ENCODE measurements at regions not wholly inside any gene's neighbourhood (a gene's known extent, or its start where the extent isn't known, plus 50 kb on each side); places are given as distances from the start of the nearest gene placed in this dataset.

DNA sequence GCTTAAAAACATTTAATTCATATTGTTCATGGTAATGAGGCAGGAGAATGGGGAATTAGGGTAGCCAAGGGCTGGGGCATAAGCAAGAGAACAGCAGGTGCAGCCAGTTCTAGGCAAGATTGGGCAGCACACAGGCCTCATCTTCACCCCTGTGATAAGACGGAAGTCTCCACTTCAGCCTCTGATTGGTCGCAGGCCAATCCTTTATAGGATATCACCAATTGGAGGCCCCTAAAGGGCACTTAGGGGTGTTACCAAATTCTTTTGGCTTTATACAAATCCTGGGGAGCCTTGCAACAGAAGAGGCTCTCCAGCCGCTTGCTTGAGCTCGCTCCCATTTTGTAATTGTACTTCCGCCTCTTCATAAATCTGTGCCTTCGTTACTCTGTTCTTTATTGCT lies 231.1 kb downstream of the REEP3 start:
- TF ChIP-seq CTCF (IDR thresholded peaks at IDR 0.05; ENCODE audit: insufficient read depth, low read length, poor library complexity, severe bottlenecking): no peak
- TF ChIP-seq EZH2phosphoT487 (conservative IDR thresholded peaks at IDR 0.05; ENCODE audit: low read length): no peak

DNA sequence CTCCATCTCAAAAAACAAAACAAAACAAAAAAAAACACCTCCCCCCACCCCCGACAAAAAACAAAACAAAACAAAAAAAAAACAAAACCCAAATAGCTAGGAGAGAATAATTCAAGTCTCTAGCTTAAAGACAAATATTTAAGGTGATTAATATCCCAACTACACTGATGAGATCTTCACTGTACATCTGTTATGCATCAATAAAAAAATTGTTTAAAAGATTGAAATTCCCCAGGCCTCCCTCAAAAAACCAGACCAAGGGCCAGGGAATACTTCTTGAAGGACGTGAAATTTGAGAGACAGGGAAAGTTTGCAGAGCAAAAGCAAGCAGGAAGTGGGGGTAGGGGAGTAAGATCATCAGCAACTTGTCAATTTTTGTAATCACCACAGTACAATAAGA lies 232.6 kb downstream of the REEP3 start:
- Histone ChIP-seq H3K36me3 (ENCODE audit: low read length) (no peaks in the 10 kb centered on the region), H3F3A (ENCODE audit: insufficient read depth) (no peaks in the 10 kb centered on the region), H3K9ac (ENCODE audit: low read length) (no peak overlapping the region), H3K27me3 (ENCODE audit: low read length) (no peaks in the 10 kb centered on the region), H3K9me2 (replicated peaks; ENCODE audit: insufficient read depth, low read length) (no peaks in the 10 kb centered on the region), H3K9me3 (ENCODE audit: insufficient read depth, low read length) (no peaks in the 10 kb centered on the region), H3K4me2 (ENCODE audit: low read depth, low read length, poor library complexity, severe bottlenecking) (no peak overlapping the region), H3K27ac (ENCODE audit: low read depth, low read length) (no peak overlapping the region), H3K79me2 (ENCODE audit: insufficient read depth, low read length) (no peaks in the 10 kb centered on the region), H3K4me3 (ENCODE audit: insufficient read depth, low read length, poor library complexity, severe bottlenecking) (no peak overlapping the region), H4K20me1 (ENCODE audit: low read depth, low read length) (no peaks in the 10 kb centered on the region), H2AFZ (ENCODE audit: low read depth, low read length, severe bottlenecking) (no peak overlapping the region)
- TF ChIP-seq EZH2phosphoT487 (conservative IDR thresholded peaks at IDR 0.05; ENCODE audit: low read length) (no peak), CTCF (IDR thresholded peaks at IDR 0.05; ENCODE audit: insufficient read depth, low read length, poor library complexity, severe bottlenecking) (no peak)

More for the DNA sequence above, 231.1 kb downstream of the REEP3 start:
- no peaks in the 10 kb centered on the region for H4K20me1 ChIP-seq (ENCODE audit: low read depth, low read length)
- no peaks in the 10 kb centered on the region for H3F3A ChIP-seq (ENCODE audit: insufficient read depth)
- no peaks in the 10 kb centered on the region for H3K9me2 ChIP-seq (replicated peaks; ENCODE audit: insufficient read depth, low read length)
- H3K9ac ChIP-seq (ENCODE audit: low read length): no peak overlapping the region
- H3K79me2 ChIP-seq (ENCODE audit: insufficient read depth, low read length): no peaks in the 10 kb centered on the region
- H2AFZ ChIP-seq (ENCODE audit: low read depth, low read length, severe bottlenecking): no peak overlapping the region
- no peaks in the 10 kb centered on the region for H3K27me3 ChIP-seq (ENCODE audit: low read length)
- H3K4me2 ChIP-seq (ENCODE audit: low read depth, low read length, poor library complexity, severe bottlenecking): no peak overlapping the region
- no peak overlapping the region for H3K27ac ChIP-seq (ENCODE audit: low read depth, low read length)
- H3K36me3 ChIP-seq (ENCODE audit: low read length): no peaks in the 10 kb centered on the region
- no peaks in the 10 kb centered on the region for H3K9me3 ChIP-seq (ENCODE audit: insufficient read depth, low read length)
- H3K4me3 ChIP-seq (ENCODE audit: insufficient read depth, low read length, poor library complexity, severe bottlenecking): no peak overlapping the region

GRCh38 chr10:63755441-63755840 lies 234.2 kb downstream of the REEP3 start:
- Histone ChIP-seq H3K4me2 (ENCODE audit: low read depth, low read length, poor library complexity, severe bottlenecking) (no peak overlapping the region), H3K27me3 (ENCODE audit: low read length) (no peaks in the 10 kb centered on the region), H3K4me3 (ENCODE audit: insufficient read depth, low read length, poor library complexity, severe bottlenecking) (no peak overlapping the region), H2AFZ (ENCODE audit: low read depth, low read length, severe bottlenecking) (no peak overlapping the region), H3K27ac (ENCODE audit: low read depth, low read length) (no peak overlapping the region), H3K9ac (ENCODE audit: low read length) (no peak overlapping the region), H3K79me2 (ENCODE audit: insufficient read depth, low read length) (no peaks in the 10 kb centered on the region), H3K9me3 (ENCODE audit: insufficient read depth, low read length) (no peaks in the 10 kb centered on the region), H3F3A (ENCODE audit: insufficient read depth) (no peaks in the 10 kb centered on the region), H3K9me2 (replicated peaks; ENCODE audit: insufficient read depth, low read length) (no peaks in the 10 kb centered on the region), H3K36me3 (ENCODE audit: low read length) (no peaks in the 10 kb centered on the region), H4K20me1 (ENCODE audit: low read depth, low read length) (no peaks in the 10 kb centered on the region)
- no peak for TF ChIP-seq CTCF (IDR thresholded peaks at IDR 0.05; ENCODE audit: insufficient read depth, low read length, poor library complexity, severe bottlenecking)
- TF ChIP-seq EZH2phosphoT487 (conservative IDR thresholded peaks at IDR 0.05; ENCODE audit: low read length): no peak
